ENCODE measurements at regions not wholly inside any gene's neighbourhood (a gene's known extent, or its start where the extent isn't known, plus 50 kb on each side); places are given as distances from the start of the nearest gene placed in this dataset.

- H3K4me3 ChIP-seq (ENCODE audit: extremely low read depth, insufficient read depth, low read length, poor library complexity, severe bottlenecking), result no peak overlapping the region
- no CpG with 5 or more reads among the region's 1 CpG for WGBS, 2 experiments (ENCODE audit: insufficient coverage in 2 of 2)
- no peaks in the 10 kb centered on the region for H3K9me3 ChIP-seq (ENCODE audit: control insufficient read depth, low read length)
- H3K4me1 ChIP-seq (ENCODE audit: control insufficient read depth, insufficient read depth, low read length, poor library complexity, severe bottlenecking), result no peaks in the 10 kb centered on the region
- H3K27ac ChIP-seq (ENCODE audit: low read depth, low read length, severe bottlenecking), result no peak overlapping the region
- no peaks in the 10 kb centered on the region for H3K36me3 ChIP-seq (ENCODE audit: control insufficient read depth, insufficient read depth, low read length)
Observed at GRCh38 chr16:76970745-76971099, 220.3 kb upstream of the MON1B start.

DNA sequence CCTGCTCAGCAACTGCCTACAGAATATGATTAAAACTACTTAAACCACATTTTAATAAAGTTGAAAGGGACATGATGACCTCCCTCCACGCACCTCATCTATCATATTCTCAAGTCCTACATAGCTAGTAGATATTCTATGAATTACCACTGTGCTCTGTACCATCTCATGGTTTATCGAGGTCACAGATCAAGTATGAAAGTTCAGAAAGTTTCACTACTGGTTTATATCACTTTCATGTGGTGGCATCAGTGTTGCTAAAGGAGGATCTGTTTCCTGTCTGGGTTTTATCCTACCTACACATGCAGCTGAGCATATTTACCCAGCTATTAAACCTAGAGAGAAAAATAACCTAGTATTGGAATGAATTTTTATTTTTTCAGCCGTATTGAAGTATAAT is 214.9 kb upstream of the MON1B start:
- Histone ChIP-seq H3K36me3 (ENCODE audit: control insufficient read depth, insufficient read depth, low read length) (no peaks in the 10 kb centered on the region), H3K9me3 (ENCODE audit: control insufficient read depth, low read length) (no peaks in the 10 kb centered on the region), H3K4me1 (ENCODE audit: control insufficient read depth, insufficient read depth, low read length, poor library complexity, severe bottlenecking) (no peaks in the 10 kb centered on the region), H3K27ac (ENCODE audit: low read depth, low read length, severe bottlenecking) (no peak overlapping the region), H3K4me3 (ENCODE audit: extremely low read depth, insufficient read depth, low read length, poor library complexity, severe bottlenecking) (no peak overlapping the region)
- WGBS, 2 experiments (ENCODE audit: insufficient coverage in 2 of 2), result 90% methylated on average over 2 of the region's 3 CpGs; no CpG with 5 or more reads in 1 of the 2 experiments

GRCh38 chr16:76976756-76977155 is 214.2 kb upstream of the MON1B start:
- Histone ChIP-seq H3K4me1 (ENCODE audit: control insufficient read depth, insufficient read depth, low read length, poor library complexity, severe bottlenecking) (no peaks in the 10 kb centered on the region), H3K4me3 (ENCODE audit: extremely low read depth, insufficient read depth, low read length, poor library complexity, severe bottlenecking) (no peak overlapping the region), H3K36me3 (ENCODE audit: control insufficient read depth, insufficient read depth, low read length) (no peaks in the 10 kb centered on the region), H3K9me3 (ENCODE audit: control insufficient read depth, low read length) (no peaks in the 10 kb centered on the region), H3K27ac (ENCODE audit: low read depth, low read length, severe bottlenecking) (no peak overlapping the region)
- WGBS, 2 experiments (ENCODE audit: insufficient coverage in 2 of 2), result 100% methylated on average over 1 of the region's 2 CpGs

GRCh38 chr16:76984196-76984595 is 206.8 kb upstream of the MON1B start:
- 80 to 100% methylated on average over 1 of the region's 3 CpGs for WGBS, 2 experiments (ENCODE audit: insufficient coverage in 2 of 2)
- no peak overlapping the region for H3K4me3 ChIP-seq (ENCODE audit: extremely low read depth, insufficient read depth, low read length, poor library complexity, severe bottlenecking)
- H3K4me1 ChIP-seq (ENCODE audit: control insufficient read depth, insufficient read depth, low read length, poor library complexity, severe bottlenecking), result no peaks in the 10 kb centered on the region
- H3K27ac ChIP-seq (ENCODE audit: low read depth, low read length, severe bottlenecking), result no peak overlapping the region
- H3K9me3 ChIP-seq (ENCODE audit: control insufficient read depth, low read length), result no peaks in the 10 kb centered on the region
- H3K36me3 ChIP-seq (ENCODE audit: control insufficient read depth, insufficient read depth, low read length), result no peaks in the 10 kb centered on the region

DNA sequence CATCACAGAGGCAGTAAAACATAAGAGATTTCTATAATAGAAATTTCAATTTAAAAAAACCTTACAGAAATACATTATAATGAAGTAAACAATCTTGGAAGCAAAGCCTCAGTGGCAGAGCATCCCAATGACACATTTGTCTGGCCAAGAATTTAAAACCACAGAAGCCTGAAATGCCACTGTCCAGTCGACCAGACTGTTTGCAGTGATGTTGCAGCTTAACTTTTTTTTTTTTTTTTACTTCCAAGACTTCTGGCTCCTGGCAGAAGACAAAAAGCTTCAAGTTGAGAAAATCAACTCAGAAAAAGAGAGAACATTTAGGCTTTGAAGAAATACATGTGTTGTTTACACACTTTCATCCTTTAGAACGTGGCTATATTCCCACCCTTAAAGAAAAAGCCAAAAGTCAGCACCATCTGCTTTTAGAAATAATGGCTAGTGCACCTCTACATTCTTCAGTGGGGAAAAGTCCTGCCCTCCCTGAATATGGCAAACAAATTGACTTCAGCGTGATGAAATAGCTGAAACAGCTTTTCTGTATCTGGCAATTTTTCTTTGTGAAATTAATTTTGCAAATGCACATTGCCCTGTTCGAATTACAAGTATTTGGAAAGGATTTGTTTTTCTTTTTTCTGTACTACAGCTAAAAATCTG is 205.5 kb upstream of the MON1B start:
- 81 to 100% methylated on average over 1 to 2 of the region's 4 CpGs for WGBS, 2 experiments (ENCODE audit: insufficient coverage in 2 of 2)
- Histone ChIP-seq H3K36me3 (ENCODE audit: control insufficient read depth, insufficient read depth, low read length) (no peaks in the 10 kb centered on the region), H3K9me3 (ENCODE audit: control insufficient read depth, low read length) (no peaks in the 10 kb centered on the region), H3K27ac (ENCODE audit: low read depth, low read length, severe bottlenecking) (no peak overlapping the region), H3K4me1 (ENCODE audit: control insufficient read depth, insufficient read depth, low read length, poor library complexity, severe bottlenecking) (no peaks in the 10 kb centered on the region), H3K4me3 (ENCODE audit: extremely low read depth, insufficient read depth, low read length, poor library complexity, severe bottlenecking) (no peak overlapping the region)

DNA sequence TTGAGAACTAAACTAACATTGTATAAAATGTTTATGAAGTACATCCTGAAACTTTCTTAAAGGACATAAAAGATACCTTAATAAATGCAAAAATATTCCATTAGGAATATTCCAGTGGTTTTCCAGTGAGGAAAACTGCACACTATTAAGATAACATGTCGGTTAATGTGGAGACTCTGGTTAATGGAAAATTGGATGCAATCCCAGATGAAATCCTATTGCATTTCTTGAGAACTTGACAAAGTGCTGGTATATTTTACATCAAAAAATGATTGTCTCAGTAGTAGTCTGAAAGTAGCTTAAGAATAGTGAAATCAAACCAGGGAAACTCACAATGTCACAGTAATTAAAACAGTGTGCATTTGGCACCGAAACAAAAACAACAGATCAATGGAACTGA is 202.5 kb upstream of the MON1B start:
- H3K36me3 ChIP-seq (ENCODE audit: control insufficient read depth, insufficient read depth, low read length), result no peaks in the 10 kb centered on the region
- no peak overlapping the region for H3K4me3 ChIP-seq (ENCODE audit: extremely low read depth, insufficient read depth, low read length, poor library complexity, severe bottlenecking)
- no peaks in the 10 kb centered on the region for H3K9me3 ChIP-seq (ENCODE audit: control insufficient read depth, low read length)
- no peaks in the 10 kb centered on the region for H3K4me1 ChIP-seq (ENCODE audit: control insufficient read depth, insufficient read depth, low read length, poor library complexity, severe bottlenecking)
- no CpG with 5 or more reads among the region's 2 CpGs for WGBS, 2 experiments (ENCODE audit: insufficient coverage in 2 of 2)
- no peak overlapping the region for H3K27ac ChIP-seq (ENCODE audit: low read depth, low read length, severe bottlenecking)

DNA sequence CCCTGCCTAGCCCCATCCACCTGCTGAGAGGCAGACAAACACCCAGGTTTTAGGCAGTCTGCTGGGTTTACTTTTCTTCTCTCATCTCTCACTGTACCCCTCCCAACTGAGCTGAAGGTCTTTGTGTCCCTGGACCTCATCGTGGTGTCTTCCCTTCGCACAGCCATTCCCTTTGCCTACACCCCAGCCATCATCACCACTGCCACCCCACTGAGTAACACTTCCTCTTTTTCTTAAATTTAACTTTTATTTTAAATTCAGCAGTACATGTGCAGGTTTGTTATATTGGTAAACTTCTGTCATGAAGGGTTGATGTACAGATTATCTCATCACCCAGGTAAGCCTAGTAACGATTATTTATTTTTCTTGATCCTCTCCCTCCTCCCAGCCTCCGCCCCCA is 188.3 kb upstream of the MON1B start:
- H3K27ac ChIP-seq (ENCODE audit: low read depth, low read length, severe bottlenecking), result no peak overlapping the region
- 90% methylated on average over 2 of the region's 4 CpGs; no CpG with 5 or more reads in 1 of the 2 experiments for WGBS, 2 experiments (ENCODE audit: insufficient coverage in 2 of 2)
- H3K36me3 ChIP-seq (ENCODE audit: control insufficient read depth, insufficient read depth, low read length), result no peaks in the 10 kb centered on the region
- H3K4me1 ChIP-seq (ENCODE audit: control insufficient read depth, insufficient read depth, low read length, poor library complexity, severe bottlenecking), result no peaks in the 10 kb centered on the region
- H3K4me3 ChIP-seq (ENCODE audit: extremely low read depth, insufficient read depth, low read length, poor library complexity, severe bottlenecking), result no peak overlapping the region
- H3K9me3 ChIP-seq (ENCODE audit: control insufficient read depth, low read length), result no peaks in the 10 kb centered on the region

DNA sequence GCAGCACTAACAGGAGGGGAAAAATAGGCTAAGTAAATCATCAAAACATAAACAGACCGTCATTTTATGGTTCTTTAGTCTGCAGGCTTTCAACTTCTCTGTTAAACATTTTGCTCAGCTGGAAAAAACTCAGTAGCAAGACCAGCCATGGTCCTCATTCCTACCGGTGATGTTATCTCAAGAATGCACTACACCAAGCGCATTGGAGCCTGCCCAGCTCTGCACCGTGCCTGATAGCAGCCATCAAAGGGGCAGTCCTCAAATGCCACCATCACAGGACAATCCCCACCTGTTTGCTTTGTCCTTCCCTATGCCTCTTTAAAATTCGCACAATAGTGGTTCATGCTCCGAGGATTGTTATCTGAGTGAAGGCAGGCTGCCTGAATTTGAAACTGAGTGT is 181.5 kb upstream of the MON1B start:
- H3K4me3 ChIP-seq (ENCODE audit: extremely low read depth, insufficient read depth, low read length, poor library complexity, severe bottlenecking), result no peak overlapping the region
- H3K36me3 ChIP-seq (ENCODE audit: control insufficient read depth, insufficient read depth, low read length), result no peaks in the 10 kb centered on the region
- peaks cover 6% of the 10 kb centered on the region for H3K4me1 ChIP-seq (ENCODE audit: control insufficient read depth, insufficient read depth, low read length, poor library complexity, severe bottlenecking)
- 75 to 88% methylated on average over 4 of the region's 6 CpGs for WGBS, 2 experiments (ENCODE audit: insufficient coverage in 2 of 2)
- H3K27ac ChIP-seq (ENCODE audit: low read depth, low read length, severe bottlenecking), result no peak overlapping the region
- H3K9me3 ChIP-seq (ENCODE audit: control insufficient read depth, low read length), result peaks cover 6% of the 10 kb centered on the region

DNA sequence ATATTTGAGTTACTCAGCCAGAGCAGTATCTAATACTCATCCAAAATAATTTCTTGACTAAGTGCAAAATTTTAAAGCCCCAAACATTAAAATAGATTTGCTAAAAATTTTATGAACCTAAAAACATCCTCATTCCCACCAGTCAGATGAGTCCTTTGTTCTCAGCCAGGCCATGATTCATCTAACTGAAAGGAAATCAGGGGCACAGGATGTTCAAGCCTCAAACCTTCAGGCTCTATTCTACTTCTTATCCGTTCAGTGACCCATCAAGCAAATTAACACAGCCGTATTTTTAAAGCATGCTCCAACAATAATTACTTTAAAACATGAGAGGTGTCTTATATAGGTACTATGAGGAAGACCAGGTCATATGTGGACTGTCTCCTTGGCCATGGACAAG is 176.5 kb upstream of the MON1B start:
- no peak overlapping the region for H3K27ac ChIP-seq (ENCODE audit: low read depth, low read length, severe bottlenecking)
- no peak overlapping the region for H3K4me3 ChIP-seq (ENCODE audit: extremely low read depth, insufficient read depth, low read length, poor library complexity, severe bottlenecking)
- no CpG with 5 or more reads among the region's 2 CpGs for WGBS, 2 experiments (ENCODE audit: insufficient coverage in 2 of 2)

DNA sequence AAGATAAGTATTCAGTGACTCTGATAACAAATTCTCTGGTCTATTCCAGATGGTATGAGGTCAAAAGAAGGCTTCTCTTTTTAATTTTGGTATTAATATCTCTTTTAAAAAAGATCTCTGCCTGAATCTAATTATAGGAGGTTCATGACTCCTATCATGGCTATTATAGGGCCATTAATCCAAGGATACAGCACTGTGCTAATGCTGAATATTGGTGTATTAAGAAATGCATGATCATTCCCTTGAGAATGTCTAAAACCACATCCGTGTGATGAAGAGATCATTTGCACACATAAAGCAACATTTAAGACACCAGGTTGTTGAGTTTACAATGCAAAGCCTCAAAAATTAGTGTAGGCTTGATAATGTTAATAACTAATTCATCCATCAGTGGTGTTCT is 160.4 kb upstream of the MON1B start:
- Histone ChIP-seq H3K36me3 (ENCODE audit: control insufficient read depth, insufficient read depth, low read length) (no peaks in the 10 kb centered on the region), H3K4me3 (ENCODE audit: extremely low read depth, insufficient read depth, low read length, poor library complexity, severe bottlenecking) (no peak overlapping the region), H3K9me3 (ENCODE audit: control insufficient read depth, low read length) (no peaks in the 10 kb centered on the region), H3K27ac (ENCODE audit: low read depth, low read length, severe bottlenecking) (no peak overlapping the region), H3K4me1 (ENCODE audit: control insufficient read depth, insufficient read depth, low read length, poor library complexity, severe bottlenecking) (no peaks in the 10 kb centered on the region)
- no CpG with 5 or more reads among the region's 1 CpG for WGBS, 2 experiments (ENCODE audit: insufficient coverage in 2 of 2)

More for the DNA sequence above, 176.5 kb upstream of the MON1B start:
- H3K4me1 ChIP-seq (ENCODE audit: control insufficient read depth, insufficient read depth, low read length, poor library complexity, severe bottlenecking), result peaks cover 3% of the 10 kb centered on the region
- peaks cover 6% of the 10 kb centered on the region for H3K9me3 ChIP-seq (ENCODE audit: control insufficient read depth, low read length)
- no peaks in the 10 kb centered on the region for H3K36me3 ChIP-seq (ENCODE audit: control insufficient read depth, insufficient read depth, low read length)

DNA sequence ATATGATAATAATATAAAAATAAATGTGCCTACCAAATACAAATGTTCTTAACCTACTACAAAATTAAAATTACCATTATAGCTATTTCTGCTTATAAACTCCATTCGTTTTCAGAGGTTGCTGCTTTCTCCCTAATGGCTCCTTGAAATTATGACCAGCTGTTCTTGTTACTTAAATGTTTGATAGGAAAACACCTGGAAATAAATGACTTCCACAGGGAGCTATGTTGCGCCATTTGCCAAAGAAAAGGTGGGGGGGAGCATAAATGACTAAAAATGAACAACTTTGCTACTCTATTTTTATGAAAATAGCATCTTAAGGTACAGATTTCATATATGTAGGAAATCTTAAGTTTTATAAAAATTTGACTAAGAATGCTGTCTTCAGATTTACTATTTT is 157.5 kb upstream of the MON1B start:
- H3K27ac ChIP-seq (ENCODE audit: low read depth, low read length, severe bottlenecking), result no peak overlapping the region
- H3K4me3 ChIP-seq (ENCODE audit: extremely low read depth, insufficient read depth, low read length, poor library complexity, severe bottlenecking), result no peak overlapping the region
- no peaks in the 10 kb centered on the region for H3K4me1 ChIP-seq (ENCODE audit: control insufficient read depth, insufficient read depth, low read length, poor library complexity, severe bottlenecking)
- WGBS, 2 experiments (ENCODE audit: insufficient coverage in 2 of 2), result no CpG with 5 or more reads among the region's 2 CpGs
- H3K36me3 ChIP-seq (ENCODE audit: control insufficient read depth, insufficient read depth, low read length), result no peaks in the 10 kb centered on the region
- H3K9me3 ChIP-seq (ENCODE audit: control insufficient read depth, low read length), result no peaks in the 10 kb centered on the region
